ENCODE measurements at regions not wholly inside any gene's neighbourhood (a gene's known extent, or its start where the extent isn't known, plus 50 kb on each side); places are given as distances from the start of the nearest gene placed in this dataset.

GRCh38 chr18:47603158-47603557 is 327.3 kb downstream of the SMAD2 start:
- DNase-seq (ENCODE audit: insufficient read length, low spot score) (no peak), FAIRE-seq (no peak)

GRCh38 chr18:47602273-47602897 is 328.1 kb downstream of the SMAD2 start:
- no peak for DNase-seq (ENCODE audit: insufficient read length, low spot score)

GRCh38 chr18:47601581-47602272 is 328.7 kb downstream of the SMAD2 start:
- no peak for DNase-seq (ENCODE audit: insufficient read length, low spot score)
- FAIRE-seq, result no peak

More at GRCh38 chr18:47602273-47602897, 328.1 kb downstream of the SMAD2 start:
- FAIRE-seq, result no peak

- peak; percentile 5 for DNase-seq (ENCODE audit: insufficient read length, low spot score)
- no peak for FAIRE-seq
These were observed 334.5 kb downstream of the SMAD2 start for GRCh38 chr18:47595831-47596501.

- FAIRE-seq, result no peak
- no peak for DNase-seq (ENCODE audit: insufficient read length, low spot score)
These were observed 335.8 kb downstream of the SMAD2 start for GRCh38 chr18:47594621-47595086.

- no peak for DNase-seq (ENCODE audit: insufficient read length, low spot score)
- no peak for FAIRE-seq
These were observed 336.6 kb downstream of the SMAD2 start for GRCh38 chr18:47593744-47594472.

- no peak for FAIRE-seq
These were observed 339.0 kb downstream of the SMAD2 start for GRCh38 chr18:47591429-47591828.

GRCh38 chr18:47587587-47587986 is 336.1 kb upstream of the SKOR2 start:
- DNase-seq (ENCODE audit: insufficient read length, low spot score) (no peak), FAIRE-seq (no peak)

More at GRCh38 chr18:47591429-47591828, 339.0 kb downstream of the SMAD2 start:
- DNase-seq (ENCODE audit: insufficient read length, low spot score), result no peak

- DNase-seq (ENCODE audit: insufficient read length, low spot score) (no peak), FAIRE-seq (no peak)
These were observed 335.1 kb upstream of the SKOR2 start for GRCh38 chr18:47586418-47587070.

GRCh38 chr18:47585914-47586313 is 334.5 kb upstream of the SKOR2 start:
- no peak for FAIRE-seq
- DNase-seq (ENCODE audit: insufficient read length, low spot score), result no peak

GRCh38 chr18:47585136-47585535 is 333.7 kb upstream of the SKOR2 start:
- no peak for DNase-seq (ENCODE audit: insufficient read length, low spot score)
- no peak for FAIRE-seq

GRCh38 chr18:47582093-47582492 is 330.6 kb upstream of the SKOR2 start:
- no peak for FAIRE-seq

GRCh38 chr18:47577520-47577919 is 326.1 kb upstream of the SKOR2 start:
- FAIRE-seq, result no peak
- no peak for DNase-seq (ENCODE audit: insufficient read length, low spot score)

More at GRCh38 chr18:47582093-47582492, 330.6 kb upstream of the SKOR2 start:
- no peak for DNase-seq (ENCODE audit: insufficient read length, low spot score)

GRCh38 chr18:47574966-47575365 is 323.5 kb upstream of the SKOR2 start:
- DNase-seq (ENCODE audit: insufficient read length, low spot score) (no peak), FAIRE-seq (no peak)

GRCh38 chr18:47571957-47572356 is 320.5 kb upstream of the SKOR2 start:
- DNase-seq (ENCODE audit: insufficient read length, low spot score) (no peak), FAIRE-seq (no peak)

GRCh38 chr18:47566809-47567208 is 315.3 kb upstream of the SKOR2 start:
- no peak for FAIRE-seq
- DNase-seq (ENCODE audit: insufficient read length, low spot score), result no peak

- FAIRE-seq (no peak), DNase-seq (ENCODE audit: insufficient read length, low spot score) (no peak)
These were observed 309.6 kb upstream of the SKOR2 start for GRCh38 chr18:47560723-47561715.

- DNase-seq (ENCODE audit: insufficient read length, low spot score), result no peak
- no peak for FAIRE-seq
These were observed 306.8 kb upstream of the SKOR2 start for GRCh38 chr18:47558110-47558750.

GRCh38 chr18:47557160-47557559 is 305.7 kb upstream of the SKOR2 start:
- no peak for DNase-seq (ENCODE audit: insufficient read length, low spot score)
- no peak for FAIRE-seq
